ENCODE measurements at regions not wholly inside any gene's neighbourhood (a gene's known extent, or its start where the extent isn't known, plus 50 kb on each side); places are given as distances from the start of the nearest gene placed in this dataset.
"Not testable (repeated sequence)": the region's sequence is repeated elsewhere in the genome, so short reads cannot be mapped to it uniquely, and the experiment has no call there.

DNA sequence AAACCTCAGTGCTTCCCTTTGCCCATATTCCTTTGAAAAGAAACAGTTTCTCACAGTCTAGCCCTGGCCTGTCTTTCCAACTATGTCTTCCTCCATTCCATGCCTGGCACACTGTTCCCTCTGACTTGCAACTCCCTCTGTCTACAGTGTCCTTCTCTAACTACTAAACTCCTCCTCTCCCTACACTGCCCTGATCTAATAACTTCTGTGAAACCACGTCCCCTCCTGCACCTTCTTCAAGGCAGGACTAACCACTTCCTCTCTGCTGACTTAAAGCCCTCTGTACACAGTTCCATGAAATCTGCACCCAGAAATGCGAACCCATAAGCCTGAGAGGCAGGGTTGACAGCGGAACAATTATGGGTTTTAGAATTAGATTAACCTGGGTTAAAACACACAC is 62.2 kb upstream of the ATP1B1 start:
- WGBS = 68% methylated on average over 3 of the region's 3 CpGs
- H3K4me1 ChIP-seq (ENCODE audit: insufficient read depth) = no peaks in the 10 kb centered on the region
- no peak overlapping the region for H3K27ac ChIP-seq (ENCODE audit: low read depth)
- H3K4me3 ChIP-seq (ENCODE audit: low read depth, low read length) = no peak overlapping the region
- H3K36me3 ChIP-seq (ENCODE audit: insufficient read depth) = no peaks in the 10 kb centered on the region
- DNase-seq (ENCODE audit: extremely low spot score) = no peak

DNA sequence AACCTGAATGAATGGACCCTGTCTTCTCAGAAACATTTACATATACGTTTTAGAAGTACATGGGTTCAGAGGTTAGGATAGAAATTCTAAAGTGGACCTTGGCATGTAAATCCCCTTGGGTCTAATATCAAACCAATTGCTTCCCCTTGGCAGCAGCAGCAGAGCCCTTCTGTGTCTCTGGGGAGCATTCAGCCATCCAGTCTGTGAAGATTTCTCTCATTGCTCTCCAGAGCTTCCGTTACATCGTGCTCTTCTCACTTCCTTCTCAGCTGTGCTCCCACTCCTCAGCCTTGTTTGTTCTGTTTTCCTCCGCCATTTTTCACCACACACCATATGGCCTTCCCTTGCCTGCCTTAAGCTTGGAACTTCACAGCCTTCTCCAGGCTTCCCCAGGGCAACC is 61.5 kb upstream of the ATP1B1 start:
- Histone ChIP-seq H3K4me1 (ENCODE audit: insufficient read depth) (no peaks in the 10 kb centered on the region), H3K4me3 (ENCODE audit: low read depth, low read length) (no peak overlapping the region), H3K27ac (ENCODE audit: low read depth) (no peak overlapping the region), H3K36me3 (ENCODE audit: insufficient read depth) (no peaks in the 10 kb centered on the region)
- WGBS = 78% methylated on average over 4 of the region's 4 CpGs
- no peak for DNase-seq (ENCODE audit: extremely low spot score)

DNA sequence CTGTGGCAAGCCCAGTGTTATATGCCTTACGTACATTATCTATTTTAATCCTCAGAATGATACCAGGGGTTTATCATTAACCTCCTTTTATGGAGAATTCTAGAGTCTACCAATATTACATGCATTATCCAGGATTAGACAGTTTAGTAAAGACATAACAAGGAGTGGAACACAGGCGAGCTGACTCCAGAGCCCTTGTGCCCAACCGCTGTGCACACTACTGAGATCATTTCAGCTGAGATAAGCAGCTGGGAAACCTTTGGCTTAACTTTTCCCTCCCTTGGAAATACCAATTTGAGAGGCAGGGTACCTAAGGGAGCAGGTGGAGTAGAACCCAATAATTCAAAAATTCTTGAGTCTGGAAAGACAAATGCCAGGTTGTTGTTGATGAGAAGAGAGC is 59.8 kb upstream of the ATP1B1 start:
- no peak overlapping the region for H3K4me3 ChIP-seq (ENCODE audit: low read depth, low read length)
- 94% methylated on average over 3 of the region's 3 CpGs for WGBS
- H3K27ac ChIP-seq (ENCODE audit: low read depth) = no peak overlapping the region
- no peak for DNase-seq (ENCODE audit: extremely low spot score)
- no peaks in the 10 kb centered on the region for H3K4me1 ChIP-seq (ENCODE audit: insufficient read depth)
- H3K36me3 ChIP-seq (ENCODE audit: insufficient read depth) = no peaks in the 10 kb centered on the region

DNA sequence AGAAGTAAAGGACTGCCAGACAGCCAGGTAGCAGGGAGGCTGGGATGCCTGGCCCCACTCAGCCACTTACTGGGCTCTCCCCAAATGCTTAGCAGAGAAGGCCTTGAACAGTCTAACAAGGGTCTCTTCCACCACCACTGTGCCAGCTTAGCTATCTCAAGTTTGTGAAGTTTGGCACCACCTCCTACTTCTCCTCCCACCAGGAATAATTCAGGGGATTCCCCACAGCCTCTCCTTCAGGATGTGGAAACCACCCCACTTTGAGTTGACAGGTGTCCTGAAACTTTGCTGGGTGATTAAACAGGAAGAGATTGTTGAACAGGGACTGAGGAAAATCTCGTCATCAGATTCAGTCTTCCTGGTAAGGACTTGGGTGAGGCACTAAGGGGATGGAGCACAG is 59.4 kb upstream of the ATP1B1 start:
- H3K4me1 ChIP-seq (ENCODE audit: insufficient read depth) = no peaks in the 10 kb centered on the region
- H3K4me3 ChIP-seq (ENCODE audit: low read depth, low read length) = no peak overlapping the region
- no peaks in the 10 kb centered on the region for H3K36me3 ChIP-seq (ENCODE audit: insufficient read depth)
- DNase-seq (ENCODE audit: extremely low spot score) = no peak
- H3K27ac ChIP-seq (ENCODE audit: low read depth) = no peak overlapping the region
- 84% methylated on average over 1 of the region's 1 CpG for WGBS

DNA sequence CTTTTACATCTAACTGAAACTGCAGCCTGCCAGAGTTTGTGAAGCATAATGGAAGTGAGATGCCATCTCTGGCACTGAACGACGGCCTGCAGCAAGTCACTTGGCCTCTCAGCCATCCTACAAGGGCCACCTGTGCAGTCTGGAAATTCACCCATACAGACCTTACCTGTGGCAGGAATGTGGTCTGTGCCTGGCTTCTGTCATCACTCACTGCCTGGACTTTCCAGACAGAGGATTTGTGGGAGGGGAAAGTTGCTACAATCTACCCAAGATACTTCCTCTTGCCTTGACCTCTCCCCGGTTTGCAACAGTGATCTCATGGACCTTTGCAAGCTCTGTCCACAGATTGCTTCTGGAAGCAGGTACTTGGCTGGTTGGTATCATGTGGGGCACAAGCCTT is 58.4 kb upstream of the ATP1B1 start:
- no peaks in the 10 kb centered on the region for H3K36me3 ChIP-seq (ENCODE audit: insufficient read depth)
- no peaks in the 10 kb centered on the region for H3K4me1 ChIP-seq (ENCODE audit: insufficient read depth)
- 90% methylated on average over 3 of the region's 3 CpGs for WGBS
- no peak overlapping the region for H3K4me3 ChIP-seq (ENCODE audit: low read depth, low read length)
- DNase-seq (ENCODE audit: extremely low spot score) = no peak
- H3K27ac ChIP-seq (ENCODE audit: low read depth) = no peak overlapping the region

DNA sequence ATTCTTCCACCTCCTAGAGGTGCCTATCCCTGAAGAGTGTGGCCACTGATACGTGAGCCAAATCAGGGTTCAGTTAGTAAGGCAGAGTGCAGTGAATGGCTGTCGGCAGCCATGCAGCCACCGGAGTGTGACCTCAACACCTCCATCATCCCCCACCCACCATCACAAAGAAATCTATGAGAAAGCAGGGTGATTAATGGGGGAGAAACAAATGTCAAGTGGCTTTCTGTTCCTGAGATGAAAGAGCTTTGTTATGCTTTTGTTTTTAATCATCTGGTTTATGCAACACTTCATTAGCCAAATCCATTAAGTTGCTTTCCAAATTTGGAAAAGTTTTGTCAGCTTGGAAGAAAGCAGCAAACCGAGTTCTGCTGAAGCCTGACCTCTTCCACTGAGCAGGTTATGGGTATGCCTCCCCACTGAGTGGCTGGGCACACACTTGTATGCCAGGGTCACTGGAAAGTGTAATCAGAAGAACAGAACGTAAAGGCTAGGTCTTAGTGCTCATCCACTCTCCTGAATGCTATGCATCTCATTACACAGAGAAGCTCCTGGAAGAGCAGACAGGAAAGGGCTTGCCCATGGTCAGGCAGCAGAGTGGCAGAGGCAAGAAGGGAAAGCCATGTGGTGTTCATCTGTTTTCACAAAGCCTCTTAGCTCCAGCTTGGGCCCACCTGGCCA is 57.1 kb upstream of the ATP1B1 start:
- Histone ChIP-seq H3K4me1 (ENCODE audit: insufficient read depth) (no peaks in the 10 kb centered on the region), H3K27ac (ENCODE audit: low read depth) (no peak overlapping the region), H3K36me3 (ENCODE audit: insufficient read depth) (no peaks in the 10 kb centered on the region), H3K4me3 (ENCODE audit: low read depth, low read length) (no peak overlapping the region)
- WGBS = 84% methylated on average over 5 of the region's 5 CpGs
- no peak for DNase-seq (ENCODE audit: extremely low spot score)

DNA sequence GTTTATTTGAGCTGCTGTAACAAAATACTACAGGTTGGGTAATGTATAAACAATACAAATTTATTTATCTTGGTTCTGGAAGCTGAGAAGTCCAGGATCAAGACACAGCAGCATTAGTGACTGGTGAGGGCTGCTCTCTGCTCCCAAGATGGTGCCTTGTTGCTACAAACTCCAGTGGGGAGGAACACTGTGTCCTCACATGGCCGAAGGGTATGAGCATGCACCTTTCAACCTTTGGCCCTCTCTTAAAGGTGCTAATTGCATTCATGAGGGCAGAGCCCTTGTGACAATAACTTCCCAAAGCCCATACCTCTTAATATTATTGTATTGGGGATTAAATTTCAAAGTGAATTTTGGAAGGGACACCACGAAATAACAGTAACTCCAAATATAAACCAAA is 55.3 kb upstream of the ATP1B1 start:
- Histone ChIP-seq H3K4me1 (ENCODE audit: insufficient read depth) (no peaks in the 10 kb centered on the region), H3K27ac (ENCODE audit: low read depth) (no peak overlapping the region), H3K36me3 (ENCODE audit: insufficient read depth) (no peaks in the 10 kb centered on the region), H3K4me3 (ENCODE audit: low read depth, low read length) (no peak overlapping the region)
- DNase-seq (ENCODE audit: extremely low spot score) = no peak
- WGBS = 92% methylated on average over 2 of the region's 2 CpGs

DNA sequence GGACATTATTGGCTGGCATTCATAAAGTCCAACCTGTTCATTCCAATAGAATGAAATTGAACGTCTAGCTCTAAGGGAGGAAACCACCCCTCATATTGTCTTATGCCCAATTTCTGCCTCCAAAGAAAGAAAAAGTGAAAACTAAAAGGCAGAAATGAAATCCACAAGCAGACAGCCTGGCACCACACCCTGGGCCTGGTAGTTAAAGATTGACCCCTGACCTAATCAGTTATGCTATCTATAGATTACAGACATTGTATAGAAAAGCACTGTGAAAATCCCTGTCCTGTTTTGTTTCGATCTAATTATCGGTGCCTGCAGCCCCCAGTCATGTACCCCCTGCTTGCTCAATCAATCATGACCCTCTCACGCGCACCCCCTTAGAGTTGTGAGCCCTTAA is 54.3 kb upstream of the ATP1B1 start:
- WGBS = 85% methylated on average over 5 of the region's 5 CpGs
- DNase-seq (ENCODE audit: extremely low spot score); H3K4me3 ChIP-seq (ENCODE audit: low read depth, low read length); H3K27ac ChIP-seq (ENCODE audit: low read depth); H3K36me3 ChIP-seq (ENCODE audit: insufficient read depth); H3K4me1 ChIP-seq (ENCODE audit: insufficient read depth): not testable (repeated sequence)

DNA sequence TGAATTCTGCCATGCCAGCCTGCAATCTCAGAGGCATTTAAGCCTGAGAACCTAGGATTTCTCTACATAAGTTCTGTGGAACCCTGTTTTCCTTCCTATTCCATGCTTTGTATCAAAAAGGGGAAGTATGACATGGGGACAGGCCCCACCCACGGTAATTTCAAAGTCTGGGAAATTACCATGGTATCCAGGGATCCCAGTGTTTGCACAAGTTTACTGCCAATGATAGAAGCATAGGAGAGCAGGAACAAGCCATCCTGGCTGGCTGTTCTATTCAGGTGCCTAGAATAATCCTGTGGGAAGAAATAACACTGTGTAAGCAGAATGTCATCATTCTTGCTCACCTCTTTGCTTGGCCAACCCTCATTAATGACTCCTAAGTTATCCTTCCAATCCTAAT is 53.8 kb upstream of the ATP1B1 start:
- Histone ChIP-seq H3K27ac (ENCODE audit: low read depth) (no peak overlapping the region), H3K4me3 (ENCODE audit: low read depth, low read length) (no peak overlapping the region), H3K4me1 (ENCODE audit: insufficient read depth) (no peaks in the 10 kb centered on the region), H3K36me3 (ENCODE audit: insufficient read depth) (no peaks in the 10 kb centered on the region)
- DNase-seq (ENCODE audit: extremely low spot score) = no peak
- WGBS = 77% methylated on average over 1 of the region's 1 CpG

DNA sequence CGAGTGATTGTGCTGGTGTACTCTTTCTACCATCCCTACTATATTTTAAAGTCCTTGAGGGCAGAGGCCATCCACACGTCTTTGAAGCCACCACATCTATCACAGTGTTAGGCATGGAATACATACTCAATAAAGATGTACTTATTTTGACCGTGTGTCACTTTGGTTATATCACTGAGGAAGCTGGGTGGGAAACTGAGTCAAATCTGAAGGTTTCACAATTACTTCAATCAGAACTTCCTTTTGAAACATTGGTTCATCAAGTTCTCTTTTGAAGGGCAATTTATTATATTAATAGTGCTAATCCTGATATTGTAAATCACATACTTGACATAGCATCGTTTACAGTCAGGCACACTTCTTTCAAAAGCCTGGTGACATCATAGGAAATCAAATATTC is 53.3 kb upstream of the ATP1B1 start:
- DNase-seq (ENCODE audit: extremely low spot score) = no peak
- WGBS = 83% methylated on average over 4 of the region's 4 CpGs
- H3K4me1 ChIP-seq (ENCODE audit: insufficient read depth) = no peaks in the 10 kb centered on the region
- H3K27ac ChIP-seq (ENCODE audit: low read depth) = no peak overlapping the region
- H3K4me3 ChIP-seq (ENCODE audit: low read depth, low read length) = no peak overlapping the region
- H3K36me3 ChIP-seq (ENCODE audit: insufficient read depth) = no peaks in the 10 kb centered on the region
